Astrocyte of the spinal cord (primary cell): ENCODE measurements at regions not wholly inside any gene's neighbourhood (a gene's known extent, or its start where the extent isn't known, plus 50 kb on each side); places are given as distances from the start of the nearest gene placed in this dataset.

Experiments used
- DNase-seq: peaks from one replicate; pipeline ENCODE4 v3.0.0; 2011; ENCODE audit warnings: low read depth, low spot score
- H3K4me3 ChIP-seq: 2 replicates; pipeline ENCODE4 v1.5.1; 2011; ENCODE audit warnings: low read depth, mild to moderate bottlenecking, low read length, moderate library complexity
- in situ Hi-C: cut with HindIII; loops from 2 replicates; pipeline ENCODE4 v1.10.0; 2017; ENCODE audit warnings: low sequenced_read_pairs
- TF ChIP-seq, protein P1 (sequence below): IDR thresholded peaks from 2 replicates; pipeline ENCODE4 v1.5.1; 2012; ENCODE audit warnings: low read depth, mild to moderate bottlenecking, low read length, inconsistent platforms

- H3K4me3 ChIP-seq = no peak overlapping the region
- in situ Hi-C loops = no loop called here
- DNase-seq = no peak
- TF ChIP-seq, protein P1, sequence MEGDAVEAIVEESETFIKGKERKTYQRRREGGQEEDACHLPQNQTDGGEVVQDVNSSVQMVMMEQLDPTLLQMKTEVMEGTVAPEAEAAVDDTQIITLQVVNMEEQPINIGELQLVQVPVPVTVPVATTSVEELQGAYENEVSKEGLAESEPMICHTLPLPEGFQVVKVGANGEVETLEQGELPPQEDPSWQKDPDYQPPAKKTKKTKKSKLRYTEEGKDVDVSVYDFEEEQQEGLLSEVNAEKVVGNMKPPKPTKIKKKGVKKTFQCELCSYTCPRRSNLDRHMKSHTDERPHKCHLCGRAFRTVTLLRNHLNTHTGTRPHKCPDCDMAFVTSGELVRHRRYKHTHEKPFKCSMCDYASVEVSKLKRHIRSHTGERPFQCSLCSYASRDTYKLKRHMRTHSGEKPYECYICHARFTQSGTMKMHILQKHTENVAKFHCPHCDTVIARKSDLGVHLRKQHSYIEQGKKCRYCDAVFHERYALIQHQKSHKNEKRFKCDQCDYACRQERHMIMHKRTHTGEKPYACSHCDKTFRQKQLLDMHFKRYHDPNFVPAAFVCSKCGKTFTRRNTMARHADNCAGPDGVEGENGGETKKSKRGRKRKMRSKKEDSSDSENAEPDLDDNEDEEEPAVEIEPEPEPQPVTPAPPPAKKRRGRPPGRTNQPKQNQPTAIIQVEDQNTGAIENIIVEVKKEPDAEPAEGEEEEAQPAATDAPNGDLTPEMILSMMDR = no peak
Measured at GRCh38 chr4:189443341-189443740, 497.3 kb upstream of the FRG1 start.

- TF ChIP-seq, protein P1 = no peak
- DNase-seq = no peak
- in situ Hi-C loops = no loop called here
- no peak overlapping the region for H3K4me3 ChIP-seq
Measured at GRCh38 chr4:189445613-189446012, 495.1 kb upstream of the FRG1 start.

DNA sequence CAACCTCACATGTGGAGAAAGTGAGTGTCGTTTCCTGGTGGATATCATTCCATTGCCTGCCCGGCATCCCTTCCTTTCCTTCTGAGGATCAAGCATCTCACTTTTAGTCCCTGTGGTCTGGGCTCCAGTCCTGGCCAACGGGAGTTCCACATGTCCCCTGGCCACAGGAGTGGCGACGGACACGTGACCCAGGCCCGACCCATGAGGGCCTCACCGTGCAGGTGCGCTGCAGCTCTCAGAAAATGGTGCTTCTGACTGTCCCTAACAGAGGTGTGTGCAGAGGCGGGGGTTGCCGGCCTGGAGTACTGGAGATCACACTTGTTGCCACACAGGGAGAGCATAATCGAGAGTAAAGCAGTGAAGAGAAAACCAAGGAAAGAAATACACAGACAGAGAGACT lies 476.9 kb upstream of the FRG1 start:
- TF ChIP-seq, protein P1 = no peak
- in situ Hi-C loops = no loop called here
- no peak for DNase-seq
- H3K4me3 ChIP-seq = no peak overlapping the region

DNA sequence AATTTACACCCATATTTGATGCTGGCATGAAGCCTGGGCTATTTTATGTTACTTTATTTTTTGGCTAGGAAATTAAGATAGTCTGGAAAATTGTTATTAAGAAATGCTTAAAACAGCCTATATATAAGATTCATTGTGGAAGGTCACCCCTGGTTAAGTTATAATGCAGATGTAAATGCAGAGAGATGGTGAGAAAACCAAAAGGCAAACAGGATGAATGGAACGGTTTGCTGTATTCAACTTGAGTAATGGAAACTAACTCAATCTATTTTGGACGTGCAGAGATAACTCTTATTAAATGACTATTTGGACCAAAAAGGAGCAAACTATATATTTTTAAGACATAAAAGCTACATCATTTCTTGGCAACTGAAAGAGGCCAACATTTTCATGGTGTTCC lies 446.3 kb upstream of the FRG1 start:
- H3K4me3 ChIP-seq = no peak overlapping the region

GRCh38 chr4:189497516-189497915 lies 443.2 kb upstream of the FRG1 start:
- in situ Hi-C loops = no loop called here

More for the DNA sequence above, 446.3 kb upstream of the FRG1 start:
- in situ Hi-C loops = no loop called here
- TF ChIP-seq, protein P1 = no peak
- DNase-seq = no peak

GRCh38 chr4:189497996-189498395 lies 442.7 kb upstream of the FRG1 start:
- no peak overlapping the region for H3K4me3 ChIP-seq
- DNase-seq = no peak
- in situ Hi-C loops = no loop called here
- TF ChIP-seq, protein P1 = no peak

More at GRCh38 chr4:189497516-189497915, 443.2 kb upstream of the FRG1 start:
- H3K4me3 ChIP-seq = no peak overlapping the region
- no peak for DNase-seq
- TF ChIP-seq, protein P1 = no peak

DNA sequence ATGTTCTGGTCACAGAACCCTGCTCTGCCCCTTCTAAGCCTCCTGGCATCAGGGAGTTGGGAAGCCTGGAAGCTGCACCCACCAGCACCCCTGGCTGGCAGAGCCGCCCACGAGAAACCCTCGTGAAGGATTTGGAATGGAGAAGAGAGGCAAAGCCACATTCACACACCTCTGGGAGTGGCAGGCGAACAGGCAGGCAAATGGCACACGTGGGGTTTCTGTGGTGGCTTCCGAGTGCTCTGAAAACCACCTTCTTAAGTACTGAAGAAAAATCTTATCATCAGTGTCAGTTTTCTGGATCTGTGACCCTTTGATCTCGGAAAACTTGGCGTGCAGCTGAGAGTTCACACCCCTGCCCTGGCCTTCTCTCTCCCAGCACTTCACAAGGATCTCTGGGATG lies 442.2 kb upstream of the FRG1 start:
- no peak overlapping the region for H3K4me3 ChIP-seq
- no peak for DNase-seq
- TF ChIP-seq, protein P1 = no peak
- in situ Hi-C loops = no loop called here
